ENCODE measurements at regions not wholly inside any gene's neighbourhood (a gene's known extent, or its start where the extent isn't known, plus 50 kb on each side); places are given as distances from the start of the nearest gene placed in this dataset.
"Not testable (repeated sequence)": the region's sequence is repeated elsewhere in the genome, so short reads cannot be mapped to it uniquely, and the experiment has no call there.

- ATAC-seq (ENCODE audit: low FRiP score) (no peak), DNase-seq (no peak)
- intact Hi-C loops (cut with DNase I), result no loop called here
- 18 to 25% methylated on average over 2 of the region's 2 CpGs for WGBS, 2 donors
- H3K4me1 ChIP-seq (ENCODE audit: control insufficient read depth in 1 of 2, insufficient read depth in 2 of 2, low read length in 2 of 2), result no peaks in the 10 kb centered on the region
- no peaks in the 10 kb centered on the region for H3K9me3 ChIP-seq (ENCODE audit: control insufficient read depth, low read length)
- no peaks in the 10 kb centered on the region for H3K36me3 ChIP-seq (ENCODE audit: control insufficient read depth in 1 of 2, insufficient read depth in 2 of 2, low read length in 1 of 2)
- H3K27ac ChIP-seq (ENCODE audit: low read depth in 1 of 2, low read length in 2 of 2), result no peak overlapping the region
- no peaks in the 10 kb centered on the region for H3K27me3 ChIP-seq (ENCODE audit: control insufficient read depth in 1 of 2, insufficient read depth in 2 of 2, low read length in 1 of 2)
- H3K4me3 ChIP-seq (ENCODE audit: low read length in 2 of 2), result no peak overlapping the region
These were observed 154.8 kb upstream of the MAP2 start for GRCh38 chr2:209269024-209269423.

DNA sequence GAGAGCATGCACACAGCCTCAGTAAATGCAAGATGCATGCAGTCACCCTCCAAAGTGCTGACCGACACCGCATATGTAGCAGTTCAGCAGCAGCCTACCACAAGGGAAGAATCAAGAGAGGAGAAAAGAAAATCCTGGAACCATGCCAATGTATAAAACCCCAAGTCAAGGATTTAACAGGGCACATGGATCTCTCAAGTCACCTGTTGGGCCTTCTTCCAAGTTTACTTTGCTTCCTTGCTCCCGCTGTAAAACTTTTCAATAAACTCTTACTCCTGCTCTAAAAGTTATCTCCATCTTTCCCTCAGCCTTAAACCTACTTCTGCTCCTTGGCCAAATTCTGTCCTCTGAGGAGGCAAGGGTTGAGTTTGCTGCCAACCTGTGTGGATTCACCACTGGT, 147.8 kb upstream of the MAP2 start:
- ATAC-seq (ENCODE audit: low FRiP score), result no peak
- H3K27me3 ChIP-seq (ENCODE audit: control insufficient read depth in 1 of 2, insufficient read depth in 2 of 2, low read length in 1 of 2), result no peaks in the 10 kb centered on the region
- no peaks in the 10 kb centered on the region for H3K9me3 ChIP-seq (ENCODE audit: control insufficient read depth, low read length)
- H3K36me3 ChIP-seq (ENCODE audit: control insufficient read depth in 1 of 2, insufficient read depth in 2 of 2, low read length in 1 of 2), result no peaks in the 10 kb centered on the region
- DNase-seq, result no peak
- H3K4me3 ChIP-seq (ENCODE audit: low read length in 2 of 2), result no peak overlapping the region
- intact Hi-C loops (cut with DNase I), result no loop called here
- no peak overlapping the region for H3K27ac ChIP-seq (ENCODE audit: low read depth in 1 of 2, low read length in 2 of 2)
- 57 to 94% methylated on average over 3 of the region's 3 CpGs for WGBS, 2 donors
- no peaks in the 10 kb centered on the region for H3K4me1 ChIP-seq (ENCODE audit: control insufficient read depth in 1 of 2, insufficient read depth in 2 of 2, low read length in 2 of 2)

DNA sequence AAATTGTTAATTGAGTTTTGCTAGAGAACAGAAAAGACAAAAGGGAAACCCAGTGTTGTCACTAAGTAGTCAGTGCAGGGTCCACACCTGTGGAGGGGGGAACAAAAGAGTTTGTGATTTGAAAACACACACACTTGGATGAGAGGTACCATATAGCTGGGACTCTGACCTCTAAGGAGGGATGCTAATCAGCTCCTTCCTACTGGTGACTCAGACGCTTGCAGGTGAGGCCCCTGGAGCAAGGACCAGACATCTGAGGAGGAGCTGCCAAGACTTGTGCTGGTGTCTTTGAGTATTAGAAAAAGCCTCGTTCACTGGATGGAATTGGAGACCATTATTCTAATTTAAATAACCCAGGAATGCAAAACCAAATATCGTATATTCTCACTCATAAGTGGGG, 146.4 kb upstream of the MAP2 start:
- H3K9me3 ChIP-seq (ENCODE audit: control insufficient read depth, low read length), result no peaks in the 10 kb centered on the region
- intact Hi-C loops (cut with DNase I), result no loop called here
- DNase-seq, result no peak
- 73 to 86% methylated on average over 3 of the region's 3 CpGs for WGBS, 2 donors
- no peaks in the 10 kb centered on the region for H3K4me1 ChIP-seq (ENCODE audit: control insufficient read depth in 1 of 2, insufficient read depth in 2 of 2, low read length in 2 of 2)
- H3K27me3 ChIP-seq (ENCODE audit: control insufficient read depth in 1 of 2, insufficient read depth in 2 of 2, low read length in 1 of 2), result no peaks in the 10 kb centered on the region
- no peaks in the 10 kb centered on the region for H3K36me3 ChIP-seq (ENCODE audit: control insufficient read depth in 1 of 2, insufficient read depth in 2 of 2, low read length in 1 of 2)
- no peak overlapping the region for H3K4me3 ChIP-seq (ENCODE audit: low read length in 2 of 2)
- ATAC-seq (ENCODE audit: low FRiP score), result no peak
- H3K27ac ChIP-seq (ENCODE audit: low read depth in 1 of 2, low read length in 2 of 2), result no peak overlapping the region

DNA sequence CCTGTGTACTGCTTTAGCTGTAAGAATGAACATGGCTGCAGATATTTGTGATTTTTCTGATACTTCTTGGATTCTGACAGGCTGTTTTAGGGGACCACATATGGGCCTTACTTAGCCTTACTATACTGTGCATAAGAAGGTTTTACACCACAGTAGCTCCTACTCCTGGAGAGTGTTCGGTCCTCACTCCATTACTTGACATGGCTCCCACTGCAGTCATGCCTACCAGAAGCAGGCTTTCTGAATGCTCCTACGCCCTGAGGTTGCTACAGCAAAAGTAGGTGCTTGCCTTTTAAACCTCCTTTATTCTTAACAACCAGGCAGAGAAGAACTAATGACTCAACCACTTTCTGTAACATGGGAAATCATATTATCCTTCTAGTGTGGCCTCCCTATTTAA, 125.2 kb upstream of the MAP2 start:
- no peak for DNase-seq
- intact Hi-C loops (cut with DNase I), result no loop called here
- H3K27ac ChIP-seq (ENCODE audit: low read depth in 1 of 2, low read length in 2 of 2), result no peak overlapping the region
- H3K4me1 ChIP-seq (ENCODE audit: control insufficient read depth in 1 of 2, insufficient read depth in 2 of 2, low read length in 2 of 2), result no peaks in the 10 kb centered on the region
- no peak overlapping the region for H3K4me3 ChIP-seq (ENCODE audit: low read length in 2 of 2)
- no peaks in the 10 kb centered on the region for H3K27me3 ChIP-seq (ENCODE audit: control insufficient read depth in 1 of 2, insufficient read depth in 2 of 2, low read length in 1 of 2)
- no peak for ATAC-seq (ENCODE audit: low FRiP score)
- no peaks in the 10 kb centered on the region for H3K9me3 ChIP-seq (ENCODE audit: control insufficient read depth, low read length)
- 89 to 91% methylated on average over 2 of the region's 2 CpGs for WGBS, 2 donors
- no peaks in the 10 kb centered on the region for H3K36me3 ChIP-seq (ENCODE audit: control insufficient read depth in 1 of 2, insufficient read depth in 2 of 2, low read length in 1 of 2)

GRCh38 chr2:209299478-209299877, 124.4 kb upstream of the MAP2 start:
- H3K4me1 ChIP-seq (ENCODE audit: control insufficient read depth in 1 of 2, insufficient read depth in 2 of 2, low read length in 2 of 2); H3K36me3 ChIP-seq (ENCODE audit: control insufficient read depth in 1 of 2, insufficient read depth in 2 of 2, low read length in 1 of 2); DNase-seq; H3K9me3 ChIP-seq (ENCODE audit: control insufficient read depth, low read length); H3K4me3 ChIP-seq (ENCODE audit: low read length in 2 of 2); intact Hi-C loops (cut with DNase I); H3K27me3 ChIP-seq (ENCODE audit: control insufficient read depth in 1 of 2, insufficient read depth in 2 of 2, low read length in 1 of 2); H3K27ac ChIP-seq (ENCODE audit: low read depth in 1 of 2, low read length in 2 of 2); ATAC-seq (ENCODE audit: low FRiP score): not testable (repeated sequence)
- WGBS, 2 donors, result 85 to 97% methylated on average over 10 to 11 of the region's 11 CpGs

DNA sequence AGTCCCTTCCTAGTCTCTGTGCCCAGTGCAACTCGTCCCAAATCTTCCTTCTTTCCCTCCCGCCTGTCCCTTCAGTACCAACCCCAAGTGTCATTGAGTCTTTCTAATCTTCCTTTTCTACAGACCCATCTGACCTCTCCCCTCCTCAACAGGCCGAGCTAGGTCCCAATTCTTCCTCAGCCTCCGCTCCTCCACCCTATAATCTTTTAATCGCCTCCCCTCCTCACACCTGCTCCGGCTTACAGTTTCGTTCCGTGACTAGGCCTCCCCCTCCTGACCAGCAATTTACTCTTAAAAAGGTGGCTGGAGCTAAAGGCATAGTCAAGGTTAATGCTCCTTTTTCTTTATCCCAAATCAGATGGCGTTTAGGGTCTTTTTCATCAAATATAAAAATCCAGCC, 123.1 kb upstream of the MAP2 start:
- H3K27me3 ChIP-seq (ENCODE audit: control insufficient read depth in 1 of 2, insufficient read depth in 2 of 2, low read length in 1 of 2); ATAC-seq (ENCODE audit: low FRiP score); intact Hi-C loops (cut with DNase I); H3K9me3 ChIP-seq (ENCODE audit: control insufficient read depth, low read length); H3K4me1 ChIP-seq (ENCODE audit: control insufficient read depth in 1 of 2, insufficient read depth in 2 of 2, low read length in 2 of 2); DNase-seq; H3K4me3 ChIP-seq (ENCODE audit: low read length in 2 of 2); H3K36me3 ChIP-seq (ENCODE audit: control insufficient read depth in 1 of 2, insufficient read depth in 2 of 2, low read length in 1 of 2); H3K27ac ChIP-seq (ENCODE audit: low read depth in 1 of 2, low read length in 2 of 2): not testable (repeated sequence)
- WGBS, 2 donors, result 90 to 95% methylated on average over 9 of the region's 9 CpGs

- ATAC-seq (ENCODE audit: low FRiP score) (no peak), DNase-seq (no peak)
- intact Hi-C loops (cut with DNase I), result no loop called here
- 70 to 80% methylated on average over 2 of the region's 2 CpGs for WGBS, 2 donors
- Histone ChIP-seq H3K4me1 (ENCODE audit: control insufficient read depth in 1 of 2, insufficient read depth in 2 of 2, low read length in 2 of 2) (no peaks in the 10 kb centered on the region), H3K36me3 (ENCODE audit: control insufficient read depth in 1 of 2, insufficient read depth in 2 of 2, low read length in 1 of 2) (no peaks in the 10 kb centered on the region), H3K27ac (ENCODE audit: low read depth in 1 of 2, low read length in 2 of 2) (no peak overlapping the region), H3K4me3 (ENCODE audit: low read length in 2 of 2) (no peak overlapping the region), H3K27me3 (ENCODE audit: control insufficient read depth in 1 of 2, insufficient read depth in 2 of 2, low read length in 1 of 2) (no peaks in the 10 kb centered on the region), H3K9me3 (ENCODE audit: control insufficient read depth, low read length) (no peaks in the 10 kb centered on the region)
These were observed 118.8 kb upstream of the MAP2 start for GRCh38 chr2:209305026-209305425.

DNA sequence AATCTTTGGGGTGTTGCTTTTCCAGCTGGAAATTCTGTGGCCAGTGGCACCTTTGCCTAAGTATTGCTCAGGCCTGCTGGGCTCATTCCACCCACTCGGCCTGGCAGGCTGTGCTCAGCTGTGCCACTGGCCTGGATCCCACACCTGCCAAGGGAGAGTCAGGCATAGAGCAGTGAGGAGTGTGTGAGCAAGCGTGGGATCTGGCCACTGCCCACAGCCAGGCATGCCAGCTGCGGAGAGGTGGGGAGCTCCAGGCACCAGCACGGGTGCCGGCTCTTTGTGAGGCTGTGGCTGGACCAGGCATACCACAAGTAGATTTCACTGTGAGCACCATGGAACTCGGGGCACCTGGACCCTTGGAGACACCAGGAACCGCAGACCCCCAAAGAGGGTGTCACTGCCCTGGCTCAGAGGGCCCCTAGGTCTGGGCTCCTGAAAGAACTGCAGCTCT, 118.1 kb upstream of the MAP2 start:
- H3K36me3 ChIP-seq (ENCODE audit: control insufficient read depth in 1 of 2, insufficient read depth in 2 of 2, low read length in 1 of 2), result no peaks in the 10 kb centered on the region

DNA sequence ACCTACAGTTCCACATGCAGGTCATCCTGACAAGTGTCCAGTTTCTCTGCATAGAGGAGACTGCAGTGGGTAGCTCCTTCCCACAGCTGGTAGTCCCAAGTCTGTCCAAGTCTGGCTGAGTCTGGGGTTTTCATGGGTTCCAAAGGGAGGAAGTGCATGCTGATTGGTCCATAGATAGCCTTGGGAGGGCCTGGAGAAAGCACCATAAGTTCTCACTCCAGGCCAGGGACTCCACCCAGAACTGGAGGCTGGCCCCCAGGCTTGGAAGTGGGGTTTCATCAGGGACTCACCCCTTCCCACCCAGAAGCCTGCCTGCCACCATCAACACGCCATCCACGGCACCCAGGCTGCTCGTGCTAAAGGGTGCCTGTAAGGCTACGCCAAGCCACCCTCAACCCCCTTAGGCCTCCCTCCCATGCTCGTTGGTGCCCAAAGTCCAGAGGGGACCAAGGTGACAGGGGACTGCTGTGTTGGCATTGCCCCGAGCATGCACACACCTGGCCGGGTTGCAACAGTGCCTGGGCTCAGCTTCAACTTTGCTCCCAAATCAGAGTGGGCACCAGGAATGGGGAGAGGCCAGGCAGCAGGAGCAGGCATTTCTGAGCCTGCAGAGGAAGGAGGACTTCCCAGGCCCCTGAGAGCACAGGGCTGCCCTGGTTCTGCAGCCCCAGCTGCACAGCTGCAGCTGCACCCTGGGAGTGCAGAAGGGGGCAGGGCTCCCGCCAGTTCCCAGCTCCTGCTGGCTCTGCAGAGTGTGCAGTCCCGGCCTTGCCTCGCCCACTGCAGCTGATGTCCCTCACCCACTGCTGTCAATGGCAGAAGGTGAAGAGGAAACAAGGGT, 116.5 kb upstream of the MAP2 start:
- intact Hi-C loops (cut with DNase I), result no loop called here
- peak; percentile 54 for ATAC-seq (ENCODE audit: low FRiP score)

More for the DNA sequence above, 118.1 kb upstream of the MAP2 start:
- Histone ChIP-seq H3K4me3 (ENCODE audit: low read length in 2 of 2) (no peak overlapping the region), H3K9me3 (ENCODE audit: control insufficient read depth, low read length) (no peaks in the 10 kb centered on the region), H3K27ac (ENCODE audit: low read depth in 1 of 2, low read length in 2 of 2) (no peak overlapping the region), H3K4me1 (ENCODE audit: control insufficient read depth in 1 of 2, insufficient read depth in 2 of 2, low read length in 2 of 2) (no peaks in the 10 kb centered on the region), H3K27me3 (ENCODE audit: control insufficient read depth in 1 of 2, insufficient read depth in 2 of 2, low read length in 1 of 2) (no peaks in the 10 kb centered on the region)
- peak; percentile 33 for ATAC-seq (ENCODE audit: low FRiP score)
- 55 to 60% methylated on average over 7 of the region's 7 CpGs for WGBS, 2 donors
- intact Hi-C loops (cut with DNase I), result no loop called here
- DNase-seq, result no peak

More for the DNA sequence above, 116.5 kb upstream of the MAP2 start:
- Histone ChIP-seq H3K27me3 (ENCODE audit: control insufficient read depth in 1 of 2, insufficient read depth in 2 of 2, low read length in 1 of 2) (no peaks in the 10 kb centered on the region), H3K27ac (ENCODE audit: low read depth in 1 of 2, low read length in 2 of 2) (no peak overlapping the region), H3K4me1 (ENCODE audit: control insufficient read depth in 1 of 2, insufficient read depth in 2 of 2, low read length in 2 of 2) (no peaks in the 10 kb centered on the region), H3K36me3 (ENCODE audit: control insufficient read depth in 1 of 2, insufficient read depth in 2 of 2, low read length in 1 of 2) (no peaks in the 10 kb centered on the region), H3K9me3 (ENCODE audit: control insufficient read depth, low read length) (peaks cover 1% of the 10 kb centered on the region), H3K4me3 (ENCODE audit: low read length in 2 of 2) (no peak overlapping the region)
- no peak for DNase-seq
- 83 to 86% methylated on average over 10 of the region's 10 CpGs for WGBS, 2 donors

Data from aorta (tissue), 5 donors.